Caco-2 (cell line): ENCODE measurements at regions not wholly inside any gene's neighbourhood (a gene's known extent, or its start where the extent isn't known, plus 50 kb on each side); places are given as distances from the start of the nearest gene placed in this dataset.

ENCODE experiments used
- BruUV-seq: library from RNA; stranded (reverse); fragments of 400-500 nt; replicated peaks from 2 replicates; lab custom pipeline; 2021; lab: Mats Ljungman, UMichigan
- CTCF ChIA-PET: fragments of 300-600 bp; sonication (Branson Sonifier 250); formaldehyde crosslinking; loops from one replicate; lab custom pipeline; 2022; ENCODE audit warnings: antibody characterized with exemption; lab: Charles Lee
- POLR2A ChIA-PET: fragments of 300-600 bp; sonication (Branson Sonifier 250); formaldehyde crosslinking; loops from one replicate; lab custom pipeline; 2022; ENCODE audit warnings: antibody characterized with exemption; lab: Charles Lee
- DNase-seq, 2 experiments: peaks; one replicate each; pipeline versions ENCODE4 v3.0.0 to v3.0.0-alpha.2; 2020 to 2022
- H3K27me3 ChIP-seq: replicated peaks from 2 replicates; pipeline ENCODE4 v1.6.0; 2011; ENCODE audit warnings: low read length; ENCODE audit not compliant: control insufficient read depth, insufficient read depth
- H3K36me3 ChIP-seq: 2 replicates; pipeline ENCODE4 v1.5.1; 2011; ENCODE audit warnings: low read length; ENCODE audit not compliant: control insufficient read depth, insufficient read depth
- H3K4me1 ChIP-seq: fragments of 250-450 bp; sonication (Bioruptor Pico); 2 replicates; pipeline ENCODE4 v1.5.1; 2020; ENCODE audit warnings: mild to moderate bottlenecking
- H3K4me3 ChIP-seq: 2 replicates; pipeline ENCODE4 v1.5.1; 2011; ENCODE audit warnings: low read depth, mild to moderate bottlenecking, control low read depth, low read length
- H3K9me3 ChIP-seq: fragments of 250-450 bp; sonication (Bioruptor Pico); 2 replicates; pipeline ENCODE4 v1.5.1; 2020; ENCODE audit warnings: mild to moderate bottlenecking, moderate library complexity
- H3K27ac Mint-ChIP-seq: one replicate; pipeline ENCODE4 v1.8.0; 2022; ENCODE audit warnings: mixed read lengths; ENCODE audit not compliant: unreplicated experiment
- H3K27me3 Mint-ChIP-seq: one replicate; pipeline ENCODE4 v1.8.0; 2022; ENCODE audit warnings: mixed read lengths; ENCODE audit not compliant: insufficient read depth, unreplicated experiment
- H3K36me3 Mint-ChIP-seq: one replicate; pipeline ENCODE4 v1.8.0; 2022; ENCODE audit warnings: mild to moderate bottlenecking, mixed read lengths; ENCODE audit not compliant: insufficient read depth, unreplicated experiment
- H3K4me1 Mint-ChIP-seq: one replicate; pipeline ENCODE4 v1.8.0; 2022; ENCODE audit warnings: low read depth, mixed read lengths; ENCODE audit not compliant: unreplicated experiment
- H3K4me3 Mint-ChIP-seq: one replicate; pipeline ENCODE4 v1.8.0; 2022; ENCODE audit warnings: mild to moderate bottlenecking, moderate library complexity, mixed read lengths; ENCODE audit not compliant: unreplicated experiment
- H3K9me3 Mint-ChIP-seq: one replicate; pipeline ENCODE4 v1.8.0; 2022; ENCODE audit warnings: mixed read lengths; ENCODE audit not compliant: unreplicated experiment
- CTCF ChIP-seq, 2 experiments: fragments of 200-600 bp in 1 of 2; IDR thresholded peaks; 1 replicate in 1 of 2; 2 replicates in 1 of 2; pipeline versions ENCODE4 v1.5.1 to v1.8.0; 2011 to 2022; ENCODE audit warnings: antibody characterized with exemption in 1 of 2, control low read depth in 1 of 2, inconsistent platforms in 1 of 2, low read depth in 1 of 2, low read length in 1 of 2, mild to moderate bottlenecking in 1 of 2, moderate library complexity in 1 of 2; ENCODE audit not compliant: insufficient read depth in 1 of 2, severe bottlenecking in 1 of 2, unreplicated experiment in 1 of 2
- intact Hi-C: fragments of 100-400 bp; cut with micrococcal nuclease; formaldehyde crosslinking; loops from one replicate; pipeline ENCODE4 v1.10.0; 2022; ENCODE audit not compliant: unreplicated experiment

DNA sequence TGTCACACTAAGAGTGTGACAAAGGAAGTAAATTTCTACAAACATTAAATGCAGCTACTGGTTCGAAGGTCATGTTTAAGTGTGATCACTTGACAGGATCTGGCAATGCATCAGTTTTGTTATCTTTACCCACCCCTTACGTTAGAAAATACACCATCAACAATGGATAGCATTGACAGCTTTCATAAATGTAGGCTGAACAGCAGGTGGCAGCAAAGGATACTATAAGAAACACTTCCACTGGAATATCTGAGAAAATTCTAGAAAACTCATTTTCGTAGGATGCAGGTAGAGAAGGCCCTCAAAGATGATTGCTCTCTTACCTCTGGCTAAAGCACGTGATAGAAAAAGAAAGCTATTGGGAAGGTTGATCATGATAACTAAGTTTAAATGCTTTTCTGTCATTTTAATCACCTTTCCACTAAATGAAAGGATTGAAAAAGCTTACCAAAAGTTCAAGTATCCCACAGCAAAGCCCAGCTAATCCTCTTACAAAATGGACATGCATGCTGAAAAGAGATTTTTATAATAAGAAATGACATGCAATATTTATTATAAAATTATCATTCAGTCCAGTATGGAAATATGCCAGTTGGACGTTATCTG, 292.5 kb downstream of the PARP8 start:
- Histone ChIP-seq H3K9me3 (no peaks in the 10 kb centered on the region), H3K4me3 (no peak overlapping the region), H3K4me1 (no peaks in the 10 kb centered on the region), H3K27me3 (no peaks in the 10 kb centered on the region), H3K36me3 (no peaks in the 10 kb centered on the region)
- Mint-ChIP-seq H3K27ac (no peak overlapping the region), H3K4me1 (no peaks in the 10 kb centered on the region), H3K36me3 (no peaks in the 10 kb centered on the region), H3K9me3 (no peaks in the 10 kb centered on the region), H3K4me3 (no peak overlapping the region), H3K27me3 (no peaks in the 10 kb centered on the region)
- intact Hi-C loops, result loop anchor here (1.0 kb wide), 3 partner anchors 1002 to 1698 kb away; no protein-coding TSS in a partner anchor
- POLR2A ChIA-PET, result no interaction called here
- BruUV-seq, result no TSS peak
- peak in 1 of 2 experiments; percentile 55 for DNase-seq
- peak; percentile 56 to 64 for TF ChIP-seq CTCF (IDR thresholded peaks at IDR 0.05; ENCODE audit: insufficient read depth in 1 of 2, low read depth in 1 of 2, low read length in 1 of 2, severe bottlenecking in 1 of 2, unreplicated experiment in 1 of 2)
- CTCF ChIA-PET, result no interaction called here

DNA sequence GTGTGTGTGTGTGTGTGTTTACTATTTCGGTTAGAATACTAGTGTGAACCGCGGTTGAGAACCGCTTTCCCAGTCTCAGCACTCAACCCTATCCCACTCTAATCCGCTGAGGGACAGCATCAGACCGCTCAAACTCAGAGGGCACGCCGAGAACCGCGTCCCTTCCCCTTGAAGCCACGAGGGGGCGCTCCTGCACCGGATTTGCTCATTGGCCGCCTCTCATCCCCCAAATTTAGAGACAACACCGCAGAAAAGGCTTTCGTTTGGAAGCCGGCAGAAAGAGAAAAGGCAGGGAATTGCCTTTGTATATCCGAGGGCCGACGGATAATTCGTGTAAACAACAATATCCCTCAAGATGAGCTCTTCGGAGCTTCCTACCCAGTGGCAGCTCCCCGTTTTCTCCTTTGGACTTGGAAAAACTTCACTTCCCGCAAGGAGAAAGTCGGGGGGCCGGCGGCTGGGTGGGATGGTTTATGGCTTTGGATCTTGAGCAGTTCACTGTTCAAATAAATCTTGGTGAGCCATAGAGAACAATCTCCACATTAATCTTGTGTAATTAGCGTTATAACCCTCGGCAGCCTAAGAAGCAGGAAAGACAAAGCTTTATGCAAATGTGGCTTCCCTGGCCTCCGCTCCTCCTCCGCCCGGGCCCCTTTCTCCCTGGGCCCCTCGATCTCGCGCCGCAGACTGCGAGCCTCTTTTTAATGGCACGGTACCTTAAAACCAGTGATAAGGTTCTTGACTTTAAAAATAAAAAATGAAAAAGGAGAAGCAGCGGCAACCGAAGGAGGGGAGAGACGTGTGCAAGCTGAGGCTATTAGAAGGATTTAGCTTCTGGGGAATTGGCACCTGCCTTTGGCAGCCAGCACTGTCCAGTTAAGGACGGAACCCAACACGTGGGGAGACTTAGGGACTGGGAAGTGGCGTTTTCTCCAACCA, 296.8 kb downstream of the PARP8 start:
- TF ChIP-seq CTCF (IDR thresholded peaks at IDR 0.05; ENCODE audit: insufficient read depth in 1 of 2, low read depth in 1 of 2, low read length in 1 of 2, severe bottlenecking in 1 of 2, unreplicated experiment in 1 of 2), result peak; percentile 95 to 98
- H3K4me1 ChIP-seq, result no peaks in the 10 kb centered on the region
- BruUV-seq, result no TSS peak
- no peaks in the 10 kb centered on the region for H3K36me3 ChIP-seq
- intact Hi-C loops, result loop anchor here (1.0 to 10.0 kb wide), 7 partner anchors 172 to 1597 kb away; no protein-coding TSS in a partner anchor
- H3K9me3 ChIP-seq, result no peaks in the 10 kb centered on the region
- no peak overlapping the region for H3K27ac Mint-ChIP-seq
- peak overlapping the region; percentile 72 for H3K4me3 Mint-ChIP-seq
- no peaks in the 10 kb centered on the region for H3K36me3 Mint-ChIP-seq
- peak overlapping the region; percentile 16 for H3K4me3 ChIP-seq
- H3K4me1 Mint-ChIP-seq, result no peaks in the 10 kb centered on the region
- peaks cover 6% of the 10 kb centered on the region for H3K27me3 Mint-ChIP-seq
- H3K9me3 Mint-ChIP-seq, result no peaks in the 10 kb centered on the region
- no peaks in the 10 kb centered on the region for H3K27me3 ChIP-seq
- CTCF ChIA-PET, result interaction anchor here (0.5 to 1.0 kb wide), 6 partner anchors 203 to 1044 kb away, joined by 3 to 6 read pairs (median 4); no protein-coding TSS in a partner anchor
- DNase-seq, result peak; percentile 66 to 78
- POLR2A ChIA-PET, result no interaction called here

DNA sequence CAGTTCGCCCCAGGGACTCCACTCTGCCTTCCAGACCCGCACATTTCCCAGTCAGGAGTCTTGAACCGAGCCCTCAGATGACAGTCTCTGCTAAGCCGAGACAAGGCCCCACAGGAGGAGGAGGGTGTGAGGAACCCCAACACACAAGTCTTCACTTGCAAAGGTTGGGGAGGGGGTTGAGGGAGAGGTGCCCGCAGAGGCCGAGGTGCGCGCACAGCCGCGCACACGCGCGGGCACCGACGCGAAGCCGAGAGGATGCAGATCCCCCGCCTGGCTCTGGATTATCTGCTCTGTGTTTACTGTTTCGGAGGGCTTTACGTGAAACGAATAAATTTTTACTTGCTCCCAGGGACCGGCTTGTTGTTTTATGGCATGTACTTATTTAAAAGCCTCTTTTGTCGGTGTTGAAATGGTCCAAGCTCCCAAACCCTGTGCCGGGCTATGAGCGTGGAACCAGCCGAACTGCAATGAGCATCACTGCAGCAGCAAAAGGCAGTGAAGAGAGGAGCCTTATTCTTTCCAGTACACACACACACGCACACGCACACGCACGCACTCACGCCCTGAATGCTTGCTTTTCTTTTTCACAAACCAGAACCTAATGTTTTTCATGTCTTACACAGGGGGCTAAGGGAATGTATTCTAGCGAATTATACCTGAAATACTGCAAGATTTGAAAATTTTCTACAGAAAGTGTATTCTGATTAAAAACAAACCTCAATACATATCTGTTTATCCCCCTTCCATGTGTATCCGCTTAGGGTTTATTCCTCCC, 297.7 kb downstream of the PARP8 start:
- peaks cover 6% of the 10 kb centered on the region for H3K27me3 Mint-ChIP-seq
- no TSS peak for BruUV-seq
- Histone ChIP-seq H3K4me3 (no peak overlapping the region), H3K4me1 (no peaks in the 10 kb centered on the region), H3K36me3 (no peaks in the 10 kb centered on the region), H3K27me3 (no peaks in the 10 kb centered on the region), H3K9me3 (no peaks in the 10 kb centered on the region)
- intact Hi-C loops, result loop anchor here (1.0 to 10.0 kb wide), 7 partner anchors 171 to 1596 kb away; no protein-coding TSS in a partner anchor
- no peak for TF ChIP-seq CTCF (IDR thresholded peaks at IDR 0.05; ENCODE audit: insufficient read depth in 1 of 2, low read depth in 1 of 2, low read length in 1 of 2, severe bottlenecking in 1 of 2, unreplicated experiment in 1 of 2)
- no peak overlapping the region for H3K27ac Mint-ChIP-seq
- H3K36me3 Mint-ChIP-seq, result no peaks in the 10 kb centered on the region
- POLR2A ChIA-PET, result no interaction called here
- H3K4me3 Mint-ChIP-seq, result peak overlapping the region; percentile 72
- H3K4me1 Mint-ChIP-seq, result no peaks in the 10 kb centered on the region
- CTCF ChIA-PET, result interaction anchor here (0.6 to 0.7 kb wide), 2 partner anchors 442 to 1018 kb away, joined by 3 to 5 read pairs; no protein-coding TSS in a partner anchor
- H3K9me3 Mint-ChIP-seq, result no peaks in the 10 kb centered on the region
- no peak for DNase-seq
